Stomach (tissue), 4 donors: ENCODE measurements at regions not wholly inside any gene's neighbourhood (a gene's known extent, or its start where the extent isn't known, plus 50 kb on each side); places are given as distances from the start of the nearest gene placed in this dataset.

Experiments used
- EP300 ChIP-seq: sonication (generic); formaldehyde crosslinking; IDR thresholded peaks from one replicate; pipeline ENCODE4 v1.6.1; 2017; ENCODE audit warnings: antibody characterized with exemption
- POLR2A ChIP-seq, 4 donors: fragments of 450-650 bp; IDR thresholded peaks; one replicate each; pipeline ENCODE4 v1.6.1; 2016; ENCODE audit warnings: antibody characterized with exemption in 4 of 4, control low read depth in 2 of 4, mild to moderate bottlenecking in 1 of 4, moderate library complexity in 1 of 4
- POLR2AphosphoS5 ChIP-seq, 3 donors: sonication (generic); formaldehyde crosslinking; IDR thresholded peaks; one replicate each; pipeline ENCODE4 v1.6.1; 2016; ENCODE audit warnings: antibody characterized with exemption in 3 of 3
- TF ChIP-seq, protein P1 (sequence below), 7 experiments: fragments of 450-650 bp in 4 of 7; fragments of 200-600 bp in 3 of 7; sonication (generic) in 3 of 7; IDR thresholded peaks; one replicate each; pipeline ENCODE4 v1.5.1; 2016 to 2019; ENCODE audit warnings: antibody characterized with exemption in 7 of 7, control low read depth in 2 of 7, mild to moderate bottlenecking in 1 of 7

DNA sequence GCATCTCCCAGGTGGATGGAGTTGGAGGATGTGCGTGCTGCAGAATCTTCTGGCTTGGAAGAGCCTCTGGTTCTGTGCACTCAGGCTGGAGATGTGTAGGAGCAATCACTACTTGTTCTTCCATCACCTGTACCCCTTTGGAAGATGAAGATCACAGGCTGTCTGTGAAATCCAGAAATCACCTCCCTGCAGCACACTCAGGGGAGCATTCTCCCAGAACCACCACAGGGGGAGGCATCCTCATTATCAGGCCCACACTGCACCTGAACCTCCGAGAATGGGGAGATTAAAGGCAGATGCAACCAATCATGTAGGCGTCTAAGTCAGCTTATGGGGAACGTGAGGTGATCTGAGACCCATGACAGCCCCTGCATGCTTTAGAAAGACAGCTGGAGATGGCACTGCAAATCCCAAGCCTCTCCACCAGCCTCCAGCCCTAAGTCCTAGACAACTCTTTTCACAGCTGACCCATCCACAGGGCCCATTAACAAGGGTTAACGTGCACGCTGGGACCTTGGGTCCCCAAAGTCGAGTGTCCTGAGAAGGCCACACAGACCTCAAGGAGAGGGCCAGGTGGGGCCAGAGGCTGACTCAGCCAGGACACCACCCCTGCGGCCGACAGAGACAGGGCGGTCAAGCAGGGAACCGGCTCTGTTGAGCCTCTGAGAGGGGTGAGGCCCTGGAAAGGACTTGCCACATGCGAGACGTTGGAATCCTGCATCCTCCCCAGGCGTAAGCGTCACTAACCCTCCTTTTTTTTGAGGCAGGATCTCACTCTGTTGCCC lies 314.9 kb downstream of the EIPR1 start:
- no peak for TF ChIP-seq POLR2A (IDR thresholded peaks at IDR 0.05)
- TF ChIP-seq, protein P1, sequence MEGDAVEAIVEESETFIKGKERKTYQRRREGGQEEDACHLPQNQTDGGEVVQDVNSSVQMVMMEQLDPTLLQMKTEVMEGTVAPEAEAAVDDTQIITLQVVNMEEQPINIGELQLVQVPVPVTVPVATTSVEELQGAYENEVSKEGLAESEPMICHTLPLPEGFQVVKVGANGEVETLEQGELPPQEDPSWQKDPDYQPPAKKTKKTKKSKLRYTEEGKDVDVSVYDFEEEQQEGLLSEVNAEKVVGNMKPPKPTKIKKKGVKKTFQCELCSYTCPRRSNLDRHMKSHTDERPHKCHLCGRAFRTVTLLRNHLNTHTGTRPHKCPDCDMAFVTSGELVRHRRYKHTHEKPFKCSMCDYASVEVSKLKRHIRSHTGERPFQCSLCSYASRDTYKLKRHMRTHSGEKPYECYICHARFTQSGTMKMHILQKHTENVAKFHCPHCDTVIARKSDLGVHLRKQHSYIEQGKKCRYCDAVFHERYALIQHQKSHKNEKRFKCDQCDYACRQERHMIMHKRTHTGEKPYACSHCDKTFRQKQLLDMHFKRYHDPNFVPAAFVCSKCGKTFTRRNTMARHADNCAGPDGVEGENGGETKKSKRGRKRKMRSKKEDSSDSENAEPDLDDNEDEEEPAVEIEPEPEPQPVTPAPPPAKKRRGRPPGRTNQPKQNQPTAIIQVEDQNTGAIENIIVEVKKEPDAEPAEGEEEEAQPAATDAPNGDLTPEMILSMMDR (IDR thresholded peaks at IDR 0.05) = no peak
- no peak for TF ChIP-seq EP300
- no peak for TF ChIP-seq POLR2AphosphoS5 (IDR thresholded peaks at IDR 0.05)
